GM23338 (cell line): ENCODE measurements at regions not wholly inside any gene's neighbourhood (a gene's known extent, or its start where the extent isn't known, plus 50 kb on each side); places are given as distances from the start of the nearest gene placed in this dataset.

Experiments used
- ATAC-seq: fragments of 200-7000 bp; cut with Tn5 transposase; 3 replicates; pipeline ENCODE4 v1.9.1; 2020
- DNase-seq: peaks from one replicate; pipeline ENCODE4 v3.0.0-alpha.2; 2015; ENCODE audit warnings: low spot score
- H2AFZ ChIP-seq: fragments of 200-600 bp; sonication (generic); 2 replicates; pipeline ENCODE4 v1.8.0; 2016; ENCODE audit warnings: antibody characterized with exemption, mild to moderate bottlenecking, moderate library complexity
- H3F3A ChIP-seq: fragments of 200-600 bp; sonication (generic); replicated peaks from 2 replicates; pipeline ENCODE4 v1.8.0; 2017; ENCODE audit warnings: antibody characterized with exemption, mixed run types, low read depth
- H3K27ac ChIP-seq: fragments of 200-600 bp; sonication (generic); 2 replicates; pipeline ENCODE4 v1.6.1; 2016; ENCODE audit warnings: low read depth
- H3K27me3 ChIP-seq: fragments of 200-600 bp; sonication (generic); 2 replicates; pipeline ENCODE4 v1.8.0; 2016; ENCODE audit warnings: mild to moderate bottlenecking, mixed run types, moderate library complexity; ENCODE audit not compliant: insufficient read depth
- H3K36me3 ChIP-seq: fragments of 200-600 bp; sonication (generic); 2 replicates; pipeline ENCODE4 v1.8.0; 2016; ENCODE audit warnings: mild to moderate bottlenecking; ENCODE audit not compliant: insufficient read depth
- H3K4me1 ChIP-seq: fragments of 200-600 bp; sonication (generic); 2 replicates; pipeline ENCODE4 v1.8.0; 2016; ENCODE audit warnings: mild to moderate bottlenecking, moderate library complexity; ENCODE audit not compliant: insufficient read depth
- H3K4me2 ChIP-seq: fragments of 200-600 bp; sonication (generic); 2 replicates; pipeline ENCODE4 v1.7.1; 2017; ENCODE audit warnings: mixed run types
- H3K4me3 ChIP-seq: fragments of 200-600 bp; sonication (generic); 2 replicates; pipeline ENCODE4 v1.6.1; 2016; ENCODE audit warnings: mixed run types
- H3K79me2 ChIP-seq: fragments of 200-600 bp; sonication (generic); replicated peaks from 2 replicates; pipeline ENCODE4 v1.8.0; 2017; ENCODE audit warnings: mild to moderate bottlenecking; ENCODE audit not compliant: insufficient read depth
- H3K9me2 ChIP-seq: fragments of 200-600 bp; sonication (generic); 2 replicates; pipeline ENCODE4 v1.8.0; 2017; ENCODE audit not compliant: insufficient read depth
- H4K20me1 ChIP-seq: fragments of 200-600 bp; sonication (generic); replicated peaks from 2 replicates; pipeline ENCODE4 v1.8.0; 2017; ENCODE audit warnings: mild to moderate bottlenecking; ENCODE audit not compliant: insufficient read depth
- H3K27ac Mint-ChIP-seq: 2 replicates; pipeline ENCODE4 v1.8.0; 2020; ENCODE audit warnings: inconsistent platforms, mild to moderate bottlenecking, moderate library complexity, mixed read lengths
- H3K27me3 Mint-ChIP-seq: 3 replicates; pipeline ENCODE4 v1.8.0; 2022; ENCODE audit warnings: low read depth, mild to moderate bottlenecking, moderate library complexity, mixed read lengths, inconsistent platforms; ENCODE audit not compliant: insufficient read depth, poor library complexity
- H3K36me3 Mint-ChIP-seq: 3 replicates; pipeline ENCODE4 v1.8.0; 2021; ENCODE audit warnings: low read depth, mild to moderate bottlenecking, inconsistent platforms, moderate library complexity, mixed read lengths
- H3K4me1 Mint-ChIP-seq: 3 replicates; pipeline ENCODE4 v1.8.0; 2020; ENCODE audit warnings: mild to moderate bottlenecking, inconsistent platforms, mixed read lengths
- H3K4me3 Mint-ChIP-seq: 3 replicates; pipeline ENCODE4 v1.8.0; 2021; ENCODE audit warnings: moderate library complexity, mild to moderate bottlenecking, inconsistent platforms, mixed read lengths
- H3K9me3 Mint-ChIP-seq: 3 replicates; pipeline ENCODE4 v1.8.0; 2020; ENCODE audit warnings: moderate library complexity, mild to moderate bottlenecking, inconsistent platforms, mixed read lengths
- CREB1 ChIP-seq: fragments of 250-450 bp; sonication (Bioruptor Pico); IDR thresholded peaks from 2 replicates; pipeline ENCODE4 v1.5.0; 2020; ENCODE audit warnings: low read depth, mild to moderate bottlenecking, moderate library complexity
- CTCF ChIP-seq, 2 experiments: fragments of 200-600 bp in 1 of 2; sonication (generic) in 1 of 2; conservative IDR thresholded peaks; 2 replicates each; pipeline versions ENCODE4 v1.5.1 to v1.6.1; 2016 to 2017; ENCODE audit warnings: antibody characterized with exemption in 2 of 2, low read depth in 2 of 2, mild to moderate bottlenecking in 2 of 2, moderate library complexity in 1 of 2
- ETS1 ChIP-seq: IDR thresholded peaks from 2 replicates; pipeline ENCODE4 v1.6.1; 2016; ENCODE audit warnings: antibody characterized with exemption
- EZH2 ChIP-seq: fragments of 200-600 bp; sonication (generic); IDR thresholded peaks from one replicate; pipeline ENCODE4 v1.8.0; 2017; ENCODE audit warnings: antibody characterized with exemption, mild to moderate bottlenecking, low read depth; ENCODE audit not compliant: unreplicated experiment
- EZH2phosphoT487 ChIP-seq: fragments of 200-600 bp; sonication (generic); IDR thresholded peaks from one replicate; pipeline ENCODE4 v1.8.1; 2018; ENCODE audit warnings: antibody characterized with exemption; ENCODE audit not compliant: unreplicated experiment
- JUNB ChIP-seq: IDR thresholded peaks from one replicate; pipeline ENCODE4 v1.6.1; 2016; ENCODE audit warnings: antibody characterized with exemption; ENCODE audit not compliant: unreplicated experiment
- NANOG ChIP-seq: IDR thresholded peaks from 2 replicates; pipeline ENCODE4 v1.6.1; 2016; ENCODE audit warnings: antibody characterized with exemption, borderline replicate concordance
- POLR2AphosphoS5 ChIP-seq: IDR thresholded peaks from 2 replicates; pipeline ENCODE4 v1.6.1; 2016; ENCODE audit warnings: antibody characterized with exemption, low read depth
- REST ChIP-seq: IDR thresholded peaks from one replicate; pipeline ENCODE4 v1.6.1; 2018; ENCODE audit warnings: antibody characterized with exemption; ENCODE audit not compliant: unreplicated experiment
- STAT1 ChIP-seq: IDR thresholded peaks from one replicate; pipeline ENCODE4 v1.6.1; 2016; ENCODE audit warnings: antibody characterized with exemption; ENCODE audit not compliant: unreplicated experiment
- ZNF114 ChIP-seq: fragments of 250-450 bp; sonication (Bioruptor Pico); IDR thresholded peaks from 2 replicates; pipeline ENCODE4 v1.5.0; 2020; ENCODE audit warnings: mild to moderate bottlenecking, moderate library complexity
- ZNF331 ChIP-seq: fragments of 250-450 bp; sonication (Bioruptor Pico); IDR thresholded peaks from 2 replicates; pipeline ENCODE4 v1.5.0; 2020; ENCODE audit warnings: low read depth, mild to moderate bottlenecking, moderate library complexity
- ZNF462 ChIP-seq: fragments of 250-450 bp; sonication (Bioruptor Pico); IDR thresholded peaks from 2 replicates; pipeline ENCODE4 v1.5.0; 2020; ENCODE audit warnings: mild to moderate bottlenecking, moderate library complexity

- Histone ChIP-seq H3K4me1 (peaks cover 17% of the 10 kb centered on the region), H3K27ac (no peak overlapping the region), H3K4me3 (no peak overlapping the region), H3K4me2 (no peak overlapping the region), H2AFZ (peak overlapping the region; percentile 44; the same call in 1 of the 2 replicates), H3K36me3 (no peaks in the 10 kb centered on the region), H3F3A (no peaks in the 10 kb centered on the region), H4K20me1 (no peaks in the 10 kb centered on the region), H3K79me2 (no peaks in the 10 kb centered on the region), H3K9me2 (0 out of 2 replicates have a peak, but pooled peaks cover 12% of the 10 kb centered on the region), H3K27me3 (no peaks in the 10 kb centered on the region)
- DNase-seq (no peak), ATAC-seq (no peak)
- Mint-ChIP-seq H3K27ac (no peak overlapping the region), H3K9me3 (no peaks in the 10 kb centered on the region), H3K27me3 (no peaks in the 10 kb centered on the region), H3K4me1 (peaks cover 21% of the 10 kb centered on the region), H3K4me3 (no peak overlapping the region), H3K36me3 (no peaks in the 10 kb centered on the region)
- TF ChIP-seq REST (no peak), EZH2 (no peak), CREB1 (CRISPR knock-in tag) (no peak), ZNF462 (no peak), JUNB (no peak), CTCF (conservative IDR thresholded peaks at IDR 0.05; ENCODE audit: low read depth in 2 of 2) (no peak), ZNF114 (CRISPR knock-in tag) (no peak), ZNF331 (CRISPR knock-in tag) (no peak), EZH2phosphoT487 (no peak), NANOG (no peak), POLR2AphosphoS5 (no peak), STAT1 (no peak), ETS1 (no peak)
Observed at GRCh38 chr16:51031598-51031997, 119.5 kb downstream of the SALL1 start.
